PFSK-1 (cell line): ENCODE measurements at regions not wholly inside any gene's neighbourhood (a gene's known extent, or its start where the extent isn't known, plus 50 kb on each side); places are given as distances from the start of the nearest gene placed in this dataset.

Source experiments
- POLR2AphosphoS5 ChIP-seq: IDR thresholded peaks from 2 replicates; pipeline ENCODE4 v1.6.1; 2012; ENCODE audit warnings: low read depth, mild to moderate bottlenecking, control low read depth, low read length, moderate library complexity
- SIN3A ChIP-seq: IDR thresholded peaks from 2 replicates; pipeline ENCODE4 v1.6.1; 2012; ENCODE audit warnings: mild to moderate bottlenecking, low read length, moderate library complexity, borderline replicate concordance; ENCODE audit not compliant: insufficient read depth
- TF ChIP-seq, protein P1 (sequence below), 2 experiments: IDR thresholded peaks; 2 replicates each; pipeline versions ENCODE4 v1.6.1 to v1.8.0; 2011 to 2012; ENCODE audit warnings: low read depth in 2 of 2, low read length in 2 of 2, control low read depth in 1 of 2, inconsistent platforms in 1 of 2, mild to moderate bottlenecking in 1 of 2, moderate library complexity in 1 of 2; ENCODE audit not compliant: insufficient read depth in 1 of 2

DNA sequence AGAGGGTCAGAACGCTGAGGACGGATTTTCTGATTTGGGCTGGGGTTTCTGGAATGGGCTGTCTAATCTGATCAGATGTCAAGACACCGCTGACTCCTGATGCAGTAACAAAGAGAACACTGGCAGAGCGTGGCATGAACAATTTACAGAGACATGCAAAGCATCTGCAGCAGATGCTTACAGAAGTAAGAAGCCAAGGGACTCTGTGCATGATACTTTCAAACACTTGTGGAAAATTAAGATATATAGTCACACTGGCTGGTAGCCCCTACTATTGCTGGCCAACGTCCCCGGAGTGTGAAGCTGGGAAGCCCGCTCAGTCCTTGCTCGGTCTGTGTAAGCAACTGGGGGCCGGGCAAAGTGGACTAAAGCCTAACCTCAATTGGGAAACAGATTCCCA is 903.7 kb downstream of the BRD1 start:
- no peak for TF ChIP-seq POLR2AphosphoS5
- TF ChIP-seq, protein P1, sequence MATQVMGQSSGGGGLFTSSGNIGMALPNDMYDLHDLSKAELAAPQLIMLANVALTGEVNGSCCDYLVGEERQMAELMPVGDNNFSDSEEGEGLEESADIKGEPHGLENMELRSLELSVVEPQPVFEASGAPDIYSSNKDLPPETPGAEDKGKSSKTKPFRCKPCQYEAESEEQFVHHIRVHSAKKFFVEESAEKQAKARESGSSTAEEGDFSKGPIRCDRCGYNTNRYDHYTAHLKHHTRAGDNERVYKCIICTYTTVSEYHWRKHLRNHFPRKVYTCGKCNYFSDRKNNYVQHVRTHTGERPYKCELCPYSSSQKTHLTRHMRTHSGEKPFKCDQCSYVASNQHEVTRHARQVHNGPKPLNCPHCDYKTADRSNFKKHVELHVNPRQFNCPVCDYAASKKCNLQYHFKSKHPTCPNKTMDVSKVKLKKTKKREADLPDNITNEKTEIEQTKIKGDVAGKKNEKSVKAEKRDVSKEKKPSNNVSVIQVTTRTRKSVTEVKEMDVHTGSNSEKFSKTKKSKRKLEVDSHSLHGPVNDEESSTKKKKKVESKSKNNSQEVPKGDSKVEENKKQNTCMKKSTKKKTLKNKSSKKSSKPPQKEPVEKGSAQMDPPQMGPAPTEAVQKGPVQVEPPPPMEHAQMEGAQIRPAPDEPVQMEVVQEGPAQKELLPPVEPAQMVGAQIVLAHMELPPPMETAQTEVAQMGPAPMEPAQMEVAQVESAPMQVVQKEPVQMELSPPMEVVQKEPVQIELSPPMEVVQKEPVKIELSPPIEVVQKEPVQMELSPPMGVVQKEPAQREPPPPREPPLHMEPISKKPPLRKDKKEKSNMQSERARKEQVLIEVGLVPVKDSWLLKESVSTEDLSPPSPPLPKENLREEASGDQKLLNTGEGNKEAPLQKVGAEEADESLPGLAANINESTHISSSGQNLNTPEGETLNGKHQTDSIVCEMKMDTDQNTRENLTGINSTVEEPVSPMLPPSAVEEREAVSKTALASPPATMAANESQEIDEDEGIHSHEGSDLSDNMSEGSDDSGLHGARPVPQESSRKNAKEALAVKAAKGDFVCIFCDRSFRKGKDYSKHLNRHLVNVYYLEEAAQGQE (IDR thresholded peaks at IDR 0.05; ENCODE audit: insufficient read depth in 1 of 2, low read depth in 2 of 2, low read length in 2 of 2) = no peak
- no peak for TF ChIP-seq SIN3A
